ENCODE measurements at regions not wholly inside any gene's neighbourhood (a gene's known extent, or its start where the extent isn't known, plus 50 kb on each side); places are given as distances from the start of the nearest gene placed in this dataset.

DNA sequence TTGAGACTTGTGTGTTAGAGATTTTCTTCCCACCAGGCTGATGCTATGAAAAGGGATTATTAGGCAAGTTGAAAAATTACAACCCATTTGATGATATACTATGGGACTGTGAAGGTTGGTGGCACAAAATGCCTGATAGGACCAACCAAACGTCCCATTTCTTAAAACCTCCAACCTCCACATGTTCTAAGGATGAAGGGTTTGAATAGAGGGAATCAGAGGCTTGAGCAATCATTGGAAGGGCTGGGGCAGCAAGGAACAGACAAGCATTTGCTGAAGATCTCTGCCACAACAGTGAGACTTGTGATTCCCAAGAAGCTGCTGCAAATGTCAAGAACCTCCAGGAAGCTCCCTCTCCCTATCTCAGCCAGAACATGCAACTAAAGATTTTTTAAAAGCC is 283.1 kb downstream of the ELAVL2 start:
- TF ChIP-seq, protein P1, sequence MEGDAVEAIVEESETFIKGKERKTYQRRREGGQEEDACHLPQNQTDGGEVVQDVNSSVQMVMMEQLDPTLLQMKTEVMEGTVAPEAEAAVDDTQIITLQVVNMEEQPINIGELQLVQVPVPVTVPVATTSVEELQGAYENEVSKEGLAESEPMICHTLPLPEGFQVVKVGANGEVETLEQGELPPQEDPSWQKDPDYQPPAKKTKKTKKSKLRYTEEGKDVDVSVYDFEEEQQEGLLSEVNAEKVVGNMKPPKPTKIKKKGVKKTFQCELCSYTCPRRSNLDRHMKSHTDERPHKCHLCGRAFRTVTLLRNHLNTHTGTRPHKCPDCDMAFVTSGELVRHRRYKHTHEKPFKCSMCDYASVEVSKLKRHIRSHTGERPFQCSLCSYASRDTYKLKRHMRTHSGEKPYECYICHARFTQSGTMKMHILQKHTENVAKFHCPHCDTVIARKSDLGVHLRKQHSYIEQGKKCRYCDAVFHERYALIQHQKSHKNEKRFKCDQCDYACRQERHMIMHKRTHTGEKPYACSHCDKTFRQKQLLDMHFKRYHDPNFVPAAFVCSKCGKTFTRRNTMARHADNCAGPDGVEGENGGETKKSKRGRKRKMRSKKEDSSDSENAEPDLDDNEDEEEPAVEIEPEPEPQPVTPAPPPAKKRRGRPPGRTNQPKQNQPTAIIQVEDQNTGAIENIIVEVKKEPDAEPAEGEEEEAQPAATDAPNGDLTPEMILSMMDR (IDR thresholded peaks at IDR 0.05; ENCODE audit: insufficient read depth, low read length, poor library complexity, severe bottlenecking), result no peak
- no peak for TF ChIP-seq EZH2phosphoT487 (conservative IDR thresholded peaks at IDR 0.05; ENCODE audit: low read length)

Data from SU-DHL-6 (cell line).